ENCODE measurements at regions not wholly inside any gene's neighbourhood (a gene's known extent, or its start where the extent isn't known, plus 50 kb on each side); places are given as distances from the start of the nearest gene placed in this dataset.
"Not testable (repeated sequence)": the region's sequence is repeated elsewhere in the genome, so short reads cannot be mapped to it uniquely, and the experiment has no call there.

- ChIA-PET CTCF (no interaction called here), POLR2A (no interaction called here)
- intact Hi-C loops (cut with micrococcal nuclease) = no loop called here
- Mint-ChIP-seq H3K4me3 (no peak overlapping the region), H3K36me3 (no peaks in the 10 kb centered on the region), H3K4me1 (ENCODE audit: low read depth) (no peaks in the 10 kb centered on the region), H3K27me3 (no peaks in the 10 kb centered on the region), H3K27ac (no peak overlapping the region), H3K9me3 (peaks cover 12% of the 10 kb centered on the region)
- no peak for DNase-seq
These were observed 64.9 kb downstream of the FAM170A start for GRCh38 chr5:119694284-119694683.

DNA sequence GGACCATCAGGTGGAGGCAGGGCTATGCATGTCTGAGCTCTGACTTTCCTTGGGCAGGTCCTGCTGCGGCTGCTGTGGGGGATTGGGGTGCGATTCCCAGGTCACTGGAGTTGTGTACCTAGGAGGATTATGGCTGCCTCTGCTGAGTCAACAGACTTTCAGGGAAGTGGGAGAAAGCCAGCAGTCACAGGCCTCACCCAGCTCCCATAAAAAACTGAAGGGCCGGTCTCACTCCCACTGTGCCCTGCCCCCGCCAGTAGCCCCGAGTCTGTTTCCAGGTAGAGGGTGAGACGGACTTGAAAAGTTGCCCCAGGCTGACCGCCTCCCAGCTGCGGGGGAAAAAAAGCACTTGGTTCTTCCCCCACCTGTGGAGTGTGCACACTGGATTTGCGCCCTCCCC lies 76.7 kb downstream of the FAM170A start:
- no peak overlapping the region for H3K4me3 Mint-ChIP-seq
- H3K27me3 Mint-ChIP-seq = no peaks in the 10 kb centered on the region
- peaks cover 4% of the 10 kb centered on the region for H3K9me3 Mint-ChIP-seq
- DNase-seq = no peak
- no peak overlapping the region for H3K27ac Mint-ChIP-seq
- intact Hi-C loops (cut with micrococcal nuclease) = no loop called here
- ChIA-PET POLR2A (no interaction called here), CTCF (no interaction called here)
- H3K36me3 Mint-ChIP-seq = no peaks in the 10 kb centered on the region
- H3K4me1 Mint-ChIP-seq (ENCODE audit: low read depth) = no peaks in the 10 kb centered on the region

GRCh38 chr5:119708076-119708790 lies 78.9 kb downstream of the FAM170A start:
- Mint-ChIP-seq H3K4me3 (no peak overlapping the region), H3K9me3 (no peaks in the 10 kb centered on the region), H3K36me3 (no peaks in the 10 kb centered on the region), H3K27me3 (no peaks in the 10 kb centered on the region), H3K4me1 (ENCODE audit: low read depth) (no peaks in the 10 kb centered on the region), H3K27ac (no peak overlapping the region)
- intact Hi-C loops (cut with micrococcal nuclease) = no loop called here
- CTCF ChIA-PET = no interaction called here
- no peak for DNase-seq
- POLR2A ChIA-PET = no interaction called here

GRCh38 chr5:119721775-119722174 lies 92.4 kb downstream of the FAM170A start:
- Mint-ChIP-seq H3K36me3 (no peaks in the 10 kb centered on the region), H3K4me1 (ENCODE audit: low read depth) (no peaks in the 10 kb centered on the region), H3K27ac (no peak overlapping the region), H3K4me3 (no peak overlapping the region), H3K27me3 (no peaks in the 10 kb centered on the region), H3K9me3 (peaks cover 9% of the 10 kb centered on the region)
- ChIA-PET POLR2A (no interaction called here), CTCF (no interaction called here)
- no peak for DNase-seq
- intact Hi-C loops (cut with micrococcal nuclease) = no loop called here

GRCh38 chr5:119725291-119725690 lies 95.9 kb downstream of the FAM170A start:
- H3K4me1 Mint-ChIP-seq (ENCODE audit: low read depth); intact Hi-C loops (cut with micrococcal nuclease); H3K27ac Mint-ChIP-seq; POLR2A ChIA-PET; H3K36me3 Mint-ChIP-seq; H3K27me3 Mint-ChIP-seq; H3K4me3 Mint-ChIP-seq; DNase-seq; CTCF ChIA-PET: not testable (repeated sequence)
- peaks cover 14% of the 10 kb centered on the region for H3K9me3 Mint-ChIP-seq

DNA sequence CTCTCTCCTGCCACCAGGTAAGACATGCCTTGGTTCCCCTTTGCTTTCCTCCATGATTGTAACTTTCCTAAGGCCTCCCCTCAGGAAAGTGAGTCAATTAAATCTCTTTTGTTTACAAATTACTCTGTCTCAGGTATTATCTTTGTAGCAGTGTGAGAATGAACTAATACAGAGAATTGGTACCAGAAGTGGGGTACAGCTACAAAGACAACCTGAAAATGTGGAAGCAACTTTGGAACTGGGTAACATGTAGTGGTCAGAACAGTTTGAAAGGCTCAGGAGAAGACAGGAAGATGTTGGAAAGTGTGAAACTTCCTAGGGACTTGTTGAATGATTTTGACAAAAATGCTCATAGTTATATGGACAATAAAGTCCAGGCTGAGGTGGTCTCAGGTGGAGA lies 97.2 kb downstream of the FAM170A start:
- Mint-ChIP-seq H3K27me3 (no peaks in the 10 kb centered on the region), H3K4me1 (ENCODE audit: low read depth) (no peaks in the 10 kb centered on the region), H3K36me3 (no peaks in the 10 kb centered on the region), H3K9me3 (peaks cover 14% of the 10 kb centered on the region), H3K27ac (no peak overlapping the region), H3K4me3 (no peak overlapping the region)
- ChIA-PET POLR2A (no interaction called here), CTCF (no interaction called here)
- no peak for DNase-seq
- intact Hi-C loops (cut with micrococcal nuclease) = no loop called here

GRCh38 chr5:119740225-119740624 lies 110.9 kb downstream of the FAM170A start:
- POLR2A ChIA-PET = no interaction called here
- no peak for DNase-seq
- CTCF ChIA-PET = no interaction called here
- Mint-ChIP-seq H3K9me3 (no peaks in the 10 kb centered on the region), H3K4me3 (no peak overlapping the region), H3K36me3 (no peaks in the 10 kb centered on the region), H3K27me3 (peaks cover 5% of the 10 kb centered on the region), H3K4me1 (ENCODE audit: low read depth) (no peaks in the 10 kb centered on the region), H3K27ac (no peak overlapping the region)
- intact Hi-C loops (cut with micrococcal nuclease) = no loop called here

- H3K27ac Mint-ChIP-seq = no peak overlapping the region
- peaks cover 5% of the 10 kb centered on the region for H3K27me3 Mint-ChIP-seq
- H3K9me3 Mint-ChIP-seq = no peaks in the 10 kb centered on the region
- H3K36me3 Mint-ChIP-seq = no peaks in the 10 kb centered on the region
- H3K4me1 Mint-ChIP-seq (ENCODE audit: low read depth) = no peaks in the 10 kb centered on the region
- no peak for DNase-seq
- CTCF ChIA-PET = no interaction called here
- no peak overlapping the region for H3K4me3 Mint-ChIP-seq
- POLR2A ChIA-PET = no interaction called here
- intact Hi-C loops (cut with micrococcal nuclease) = no loop called here
These were observed 112.3 kb downstream of the FAM170A start for GRCh38 chr5:119741691-119742090.

GRCh38 chr5:119742311-119742710 lies 113.0 kb downstream of the FAM170A start:
- H3K27ac Mint-ChIP-seq = no peak overlapping the region
- CTCF ChIA-PET = no interaction called here
- peaks cover 5% of the 10 kb centered on the region for H3K27me3 Mint-ChIP-seq
- H3K36me3 Mint-ChIP-seq = no peaks in the 10 kb centered on the region
- H3K9me3 Mint-ChIP-seq = no peaks in the 10 kb centered on the region
- POLR2A ChIA-PET = no interaction called here
- H3K4me1 Mint-ChIP-seq (ENCODE audit: low read depth) = no peaks in the 10 kb centered on the region
- DNase-seq = no peak
- no peak overlapping the region for H3K4me3 Mint-ChIP-seq
- intact Hi-C loops (cut with micrococcal nuclease) = no loop called here

DNA sequence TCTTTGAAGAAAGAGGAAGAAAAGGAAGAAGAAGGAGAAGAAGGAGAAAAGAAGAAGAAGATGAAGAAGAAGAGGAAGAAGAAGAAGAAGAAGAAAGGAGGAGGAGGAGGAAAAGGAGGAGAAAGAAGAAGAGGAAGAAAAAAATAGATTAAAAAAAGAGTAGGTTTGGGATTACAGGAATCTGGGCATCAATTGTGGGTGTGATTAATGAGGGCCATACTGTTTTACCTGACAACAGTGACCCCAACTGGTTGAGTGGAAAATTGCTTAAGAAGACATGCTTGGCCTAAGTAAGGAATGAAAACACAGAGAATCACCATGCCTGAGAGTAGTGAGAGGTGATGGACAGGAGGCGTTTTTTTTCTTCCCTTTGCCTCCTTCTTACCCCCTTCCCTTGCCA lies 114.6 kb downstream of the FAM170A start:
- intact Hi-C loops (cut with micrococcal nuclease) = loop anchor here (1.0 to 2.0 kb wide), 2 partner anchors 273 to 755 kb away; partner anchors contain the start of gene DTWD2

GRCh38 chr5:119745976-119746375 lies 116.6 kb downstream of the FAM170A start:
- H3K4me1 Mint-ChIP-seq (ENCODE audit: low read depth) = no peaks in the 10 kb centered on the region
- no peak overlapping the region for H3K27ac Mint-ChIP-seq
- no peaks in the 10 kb centered on the region for H3K9me3 Mint-ChIP-seq
- H3K4me3 Mint-ChIP-seq = no peak overlapping the region
- H3K27me3 Mint-ChIP-seq = peaks cover 1% of the 10 kb centered on the region
- POLR2A ChIA-PET = no interaction called here
- no peak for DNase-seq
- intact Hi-C loops (cut with micrococcal nuclease) = loop anchor here (2.0 kb wide), 1 partner anchor 757 kb away; the partner anchor contains the start of gene DTWD2
- no peaks in the 10 kb centered on the region for H3K36me3 Mint-ChIP-seq
- CTCF ChIA-PET = interaction anchor here (1.2 to 2.2 kb wide), 2 partner anchors 275 to 758 kb away, joined by 6 read pairs; partner anchors contain the start of gene DTWD2

More for the DNA sequence above, 114.6 kb downstream of the FAM170A start:
- ChIA-PET CTCF (no interaction called here), POLR2A (no interaction called here)
- Mint-ChIP-seq H3K9me3 (no peaks in the 10 kb centered on the region), H3K4me3 (no peak overlapping the region), H3K36me3 (no peaks in the 10 kb centered on the region), H3K4me1 (ENCODE audit: low read depth) (no peaks in the 10 kb centered on the region), H3K27me3 (peaks cover 5% of the 10 kb centered on the region), H3K27ac (no peak overlapping the region)
- no peak for DNase-seq

- Mint-ChIP-seq H3K27me3 (no peaks in the 10 kb centered on the region), H3K27ac (no peak overlapping the region), H3K36me3 (no peaks in the 10 kb centered on the region), H3K9me3 (no peaks in the 10 kb centered on the region), H3K4me1 (ENCODE audit: low read depth) (no peaks in the 10 kb centered on the region), H3K4me3 (no peak overlapping the region)
- no peak for DNase-seq
- intact Hi-C loops (cut with micrococcal nuclease) = no loop called here
- ChIA-PET POLR2A (no interaction called here), CTCF (interaction anchor here (1.2 to 2.2 kb wide), 2 partner anchors 276 to 759 kb away, joined by 6 read pairs; partner anchors contain the start of gene DTWD2)
These were observed 117.6 kb downstream of the FAM170A start for GRCh38 chr5:119746984-119747383.

DNA sequence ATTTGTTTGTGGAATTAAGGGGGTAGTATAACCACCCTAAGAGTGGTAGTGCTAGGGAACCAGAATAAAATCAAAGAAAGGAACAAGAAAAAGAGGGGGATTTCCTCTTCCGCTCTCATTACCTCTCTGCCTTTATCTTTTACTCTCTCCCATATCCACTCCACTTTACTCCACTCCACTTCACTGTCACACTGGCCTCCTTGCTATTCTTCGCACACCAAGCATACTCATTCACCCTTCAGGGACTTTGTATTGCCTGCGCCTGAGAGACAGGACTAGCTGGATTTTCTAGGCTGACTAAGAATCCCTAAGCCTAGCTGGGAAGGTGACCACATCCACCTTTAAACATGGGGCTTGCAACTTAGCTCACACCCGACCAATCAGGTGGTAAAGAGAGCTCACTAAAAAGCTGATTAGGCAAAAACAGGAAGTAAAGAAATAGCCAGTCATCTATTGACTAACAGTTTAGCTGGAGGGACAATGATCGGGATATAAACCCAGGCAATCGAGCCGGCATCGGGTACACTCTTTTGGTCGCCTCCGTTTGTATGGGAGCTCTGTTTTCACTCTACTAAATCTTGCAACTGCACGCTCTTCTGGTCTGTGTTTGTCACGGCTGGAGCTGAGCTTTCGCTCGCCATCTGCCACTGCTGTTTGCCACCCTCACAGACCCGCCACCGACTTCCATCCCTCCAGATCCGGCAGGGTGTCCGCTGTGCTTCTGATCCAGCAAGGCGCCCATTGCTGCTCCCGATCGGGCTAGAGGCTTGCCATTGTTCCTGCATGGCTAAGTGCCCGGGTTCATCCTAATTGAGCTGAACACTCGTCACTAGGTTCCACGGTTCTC lies 121.8 kb downstream of the FAM170A start:
- CTCF ChIA-PET = no interaction called here

More for the DNA sequence above, 121.8 kb downstream of the FAM170A start:
- no peak overlapping the region for H3K27ac Mint-ChIP-seq
- H3K27me3 Mint-ChIP-seq = peaks cover 3% of the 10 kb centered on the region
- DNase-seq = no peak
- POLR2A ChIA-PET = interaction anchor here (1.2 kb wide), 1 partner anchor 11 kb away, joined by 3 read pairs; no protein-coding TSS in a partner anchor
- no peaks in the 10 kb centered on the region for H3K36me3 Mint-ChIP-seq
- H3K9me3 Mint-ChIP-seq = no peaks in the 10 kb centered on the region
- intact Hi-C loops (cut with micrococcal nuclease) = no loop called here
- H3K4me1 Mint-ChIP-seq (ENCODE audit: low read depth) = no peaks in the 10 kb centered on the region
- H3K4me3 Mint-ChIP-seq = no peak overlapping the region
